Fibroblast of skin of scalp (primary cell): ENCODE measurements at regions not wholly inside any gene's neighbourhood (a gene's known extent, or its start where the extent isn't known, plus 50 kb on each side); places are given as distances from the start of the nearest gene placed in this dataset.

Source experiments
- DNase-seq: peaks from one replicate; pipeline ENCODE4 v3.0.0-alpha.2; 2013

DNA sequence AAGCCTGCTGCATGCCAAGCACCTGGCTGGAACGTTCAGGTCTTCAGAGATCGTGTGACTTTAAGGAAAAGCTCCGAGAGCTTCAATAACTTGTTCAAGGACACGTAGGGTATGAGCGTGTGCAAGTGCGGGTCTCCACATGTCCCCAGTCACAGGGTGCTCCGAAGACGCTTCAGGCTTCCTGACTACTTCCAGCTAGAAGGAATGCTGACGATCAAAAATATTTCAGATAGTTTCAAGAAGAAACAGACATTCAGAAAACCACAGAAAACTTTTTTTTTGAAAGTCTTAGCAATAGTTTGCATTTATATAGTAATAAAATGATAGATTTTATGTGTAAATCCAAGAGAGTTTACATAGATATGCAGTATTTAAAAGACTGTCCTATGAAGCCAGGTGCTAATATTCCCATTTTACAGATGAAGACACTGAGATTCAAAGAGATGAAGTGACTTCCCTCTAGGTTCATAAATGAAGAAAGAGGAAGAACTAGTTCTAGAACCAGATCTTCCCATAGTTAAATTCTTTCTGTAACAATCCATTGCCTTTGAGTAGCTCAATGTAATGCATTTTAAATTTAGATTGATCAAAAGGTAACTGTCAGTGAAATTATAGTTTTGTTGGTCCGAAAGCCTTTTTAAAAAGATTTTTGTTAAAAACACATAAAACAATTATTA, 247.6 kb downstream of the MYLK4 start:
- DNase-seq = peak; percentile 88

- peak; percentile 92 for DNase-seq
Measured at GRCh38 chr6:2502096-2502997, 248.4 kb downstream of the MYLK4 start.

DNA sequence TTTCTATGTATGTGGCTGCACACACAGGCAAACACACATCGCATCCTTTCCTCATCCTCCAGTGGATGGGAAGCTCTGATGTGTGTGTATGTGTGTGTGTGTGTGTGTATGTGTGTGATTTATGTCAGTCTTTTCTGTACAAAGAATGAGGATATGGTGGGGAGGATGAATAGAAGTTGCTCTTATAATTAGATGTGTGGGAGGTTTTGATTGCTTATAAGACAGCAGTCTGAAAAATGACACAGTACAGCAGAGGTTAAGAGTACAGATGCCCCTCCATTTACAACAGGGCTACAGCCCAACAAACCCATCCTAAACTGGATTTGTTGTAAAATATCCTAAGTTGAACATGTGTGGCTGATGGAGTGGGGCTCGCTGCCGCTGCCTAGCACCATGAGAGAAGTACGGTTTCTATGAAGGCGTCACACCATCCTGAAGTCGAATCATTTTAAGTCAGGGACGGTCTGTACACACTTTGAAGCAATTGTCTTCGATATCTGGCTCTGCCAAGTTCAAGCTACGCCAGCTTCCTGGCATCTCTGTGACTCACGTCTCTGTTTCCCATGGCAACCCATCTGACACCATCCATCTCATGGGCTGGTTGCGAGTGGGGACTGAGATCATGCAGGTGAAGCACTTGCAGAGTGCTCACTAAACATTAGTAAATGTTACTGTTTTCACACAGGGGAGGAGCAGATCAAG, 252.6 kb downstream of the MYLK4 start:
- DNase-seq = no peak

GRCh38 chr6:2496291-2496690, 250.9 kb upstream of the GMDS start:
- DNase-seq = no peak

DNA sequence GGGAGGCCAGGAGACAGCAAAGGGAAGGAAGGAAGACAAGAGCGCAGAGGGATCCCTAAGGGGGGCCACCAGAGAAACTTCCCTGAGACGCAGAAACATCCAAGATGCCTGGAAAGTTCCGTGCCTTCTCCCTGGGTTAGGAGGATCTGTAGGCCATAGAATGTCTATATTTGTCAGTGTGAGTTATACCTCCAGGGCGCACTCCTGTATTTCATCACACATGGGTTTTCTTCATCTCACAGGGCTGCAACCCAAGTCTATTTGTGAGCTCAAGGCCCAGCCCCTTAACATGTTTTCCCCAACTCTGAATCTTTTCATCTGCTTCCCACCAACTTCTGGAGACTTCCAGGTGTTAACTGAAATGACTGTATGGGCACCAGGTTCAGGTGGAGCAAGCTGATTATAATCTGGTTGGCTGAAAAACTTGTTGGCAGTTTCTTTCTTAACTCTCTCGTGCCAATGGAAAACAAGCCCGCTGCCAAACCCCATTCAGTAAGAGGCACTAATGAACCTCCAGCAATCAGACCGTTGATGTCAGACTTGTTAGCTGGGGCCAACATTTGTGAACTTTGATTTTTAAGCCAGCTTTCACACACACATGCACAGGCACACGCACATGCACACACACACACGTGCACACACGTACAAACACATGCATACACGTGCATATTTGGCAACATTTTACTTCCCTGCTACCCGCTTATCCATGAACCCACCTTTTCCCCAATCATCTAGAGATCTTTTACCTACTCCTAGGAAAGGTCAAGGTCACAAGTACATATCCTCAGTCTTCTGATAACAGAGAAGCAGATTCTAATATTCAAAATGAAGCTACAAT, 247.5 kb upstream of the GMDS start:
- DNase-seq = no peak

GRCh38 chr6:2491137-2491536, 245.7 kb upstream of the GMDS start:
- DNase-seq = no peak

- no peak for DNase-seq
Measured at GRCh38 chr6:2488578-2488977, 243.2 kb upstream of the GMDS start.

- no peak for DNase-seq
Measured at GRCh38 chr6:2485116-2485515, 239.7 kb upstream of the GMDS start.

DNA sequence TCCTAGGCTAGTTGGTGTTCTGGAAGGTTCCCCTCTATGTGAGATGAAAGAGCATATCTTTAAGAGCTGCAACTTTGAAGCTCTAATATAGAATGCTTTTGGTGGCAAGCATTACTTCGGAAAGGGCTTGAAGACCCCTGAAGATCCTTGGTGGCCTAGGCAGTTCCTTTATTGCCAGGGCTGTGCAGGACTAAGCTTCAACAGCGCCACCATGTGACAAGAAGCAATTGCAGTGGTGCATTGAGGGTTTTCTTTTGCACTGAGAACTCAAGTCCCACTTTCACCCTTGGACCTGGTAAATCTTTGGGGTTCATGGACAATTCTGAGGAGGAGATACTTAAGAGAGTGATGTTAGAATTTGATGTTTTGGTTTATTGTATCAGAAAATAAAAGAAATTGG, 237.4 kb upstream of the GMDS start:
- DNase-seq = no peak

DNA sequence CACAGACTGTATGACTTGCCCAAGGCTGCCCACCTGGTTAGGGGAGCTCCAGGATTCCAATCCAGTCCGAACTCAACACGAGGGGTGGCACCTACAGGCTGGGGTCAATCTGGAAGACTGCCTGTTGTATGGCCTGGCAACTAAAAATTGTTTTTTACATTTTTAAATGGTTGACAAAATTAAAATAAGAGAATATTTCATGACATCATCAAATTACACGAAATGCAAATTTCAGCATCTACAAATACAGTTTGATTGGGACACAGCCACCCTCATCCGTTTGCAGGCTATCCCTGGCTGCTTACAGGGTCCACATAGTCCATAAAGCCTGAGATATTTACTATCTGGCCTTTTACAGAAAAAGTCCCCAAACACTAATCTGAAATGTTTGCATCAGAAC, 235.9 kb upstream of the GMDS start:
- DNase-seq = no peak

DNA sequence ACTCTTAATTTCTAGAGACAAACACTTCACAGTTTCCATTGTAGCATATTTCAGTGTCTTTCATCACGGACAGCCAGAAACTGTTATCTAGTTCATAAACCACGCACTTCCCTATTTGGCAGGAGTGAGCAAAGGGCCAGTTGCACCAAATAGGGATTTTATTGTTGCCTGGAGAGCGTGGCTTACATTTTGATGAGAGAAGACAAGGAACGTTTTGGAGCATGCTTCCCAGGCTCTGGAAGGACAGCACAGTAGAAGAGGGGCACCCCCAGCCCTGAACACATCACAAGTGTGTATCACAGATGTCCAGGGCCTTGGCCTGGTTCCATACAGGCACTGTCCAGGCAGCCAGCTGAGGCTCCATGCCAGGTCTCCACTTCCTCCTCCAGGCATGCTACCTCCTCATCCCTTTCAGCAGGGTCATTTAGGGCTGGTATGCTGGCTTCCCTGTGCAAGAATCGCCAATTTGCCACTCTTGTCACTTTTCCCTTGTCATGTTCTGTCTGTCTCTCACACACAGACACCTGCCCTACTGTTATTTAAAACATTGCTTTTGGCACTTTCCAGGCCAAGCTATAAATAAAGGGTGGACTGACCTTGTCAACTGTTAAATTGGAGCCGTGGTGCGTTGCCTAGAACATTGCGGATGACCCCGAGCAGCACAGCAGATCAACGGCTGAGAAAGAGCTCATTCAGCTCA, 235.0 kb upstream of the GMDS start:
- DNase-seq = no peak

GRCh38 chr6:2478200-2478599, 232.8 kb upstream of the GMDS start:
- peak; percentile 97 for DNase-seq

DNA sequence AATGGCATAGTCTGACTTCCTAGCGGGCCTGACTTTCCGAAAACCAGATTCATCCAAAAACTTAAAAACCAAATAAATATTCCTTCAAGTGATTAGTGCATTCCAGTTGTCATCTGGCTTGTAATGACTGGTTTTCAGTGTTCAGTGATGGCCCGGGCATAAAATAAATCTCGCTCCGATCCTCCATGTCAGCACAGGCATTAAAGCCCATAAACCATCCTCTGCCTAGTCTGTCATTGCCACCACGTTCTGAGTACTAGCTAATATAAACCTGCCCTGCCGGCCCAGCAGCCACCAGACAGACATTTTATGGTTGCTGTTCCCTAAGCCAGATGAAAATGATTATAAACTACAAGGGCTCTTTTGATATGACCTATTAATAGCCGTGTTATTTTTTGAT, 232.3 kb upstream of the GMDS start:
- DNase-seq = peak; percentile 71

- DNase-seq = peak; percentile 56
Measured at GRCh38 chr6:2477250-2477649, 231.8 kb upstream of the GMDS start.

DNA sequence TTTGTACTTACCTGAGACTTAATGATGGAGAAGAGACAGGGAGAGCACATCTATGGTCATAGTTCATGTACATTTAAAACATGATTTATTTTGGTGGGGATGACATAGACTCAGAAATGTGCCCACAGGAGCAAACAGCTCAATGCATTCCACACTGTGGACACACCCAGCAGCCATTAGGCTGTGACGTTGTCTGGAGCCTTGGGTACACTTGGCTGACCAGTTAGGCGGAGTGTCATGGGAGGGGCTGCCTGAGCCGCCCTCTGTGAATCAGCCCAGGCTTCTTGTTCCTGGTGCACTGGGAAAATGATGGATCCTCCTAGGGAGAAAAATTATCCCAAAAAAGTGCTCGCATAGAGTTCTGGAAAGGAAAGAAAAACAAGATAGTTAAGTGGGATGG, 231.0 kb upstream of the GMDS start:
- DNase-seq = peak; percentile 75

GRCh38 chr6:2471472-2471871, 226.1 kb upstream of the GMDS start:
- no peak for DNase-seq

DNA sequence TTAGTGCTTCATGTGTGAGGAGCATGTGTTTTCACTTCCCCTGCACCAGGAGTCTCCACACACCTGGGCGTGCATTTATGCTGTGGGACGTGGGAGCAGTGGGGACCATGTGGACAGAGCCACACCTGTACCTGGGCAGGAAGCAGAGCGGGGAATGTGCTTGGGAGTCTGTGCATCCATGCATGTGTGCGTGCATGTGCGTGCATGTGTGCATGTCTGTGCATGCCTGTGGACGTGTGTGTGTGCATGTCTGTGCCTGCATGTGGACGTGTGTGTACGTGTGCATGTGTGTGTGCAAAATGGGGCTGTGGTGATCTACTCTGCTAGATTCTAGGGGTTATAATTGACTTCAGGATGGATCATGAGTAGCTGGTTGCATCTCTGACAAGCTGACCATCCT, 224.0 kb upstream of the GMDS start:
- DNase-seq = no peak

- DNase-seq = peak; percentile 57
Measured at GRCh38 chr6:2468601-2468955, 223.2 kb upstream of the GMDS start.

GRCh38 chr6:2467929-2468600, 222.7 kb upstream of the GMDS start:
- no peak for DNase-seq

DNA sequence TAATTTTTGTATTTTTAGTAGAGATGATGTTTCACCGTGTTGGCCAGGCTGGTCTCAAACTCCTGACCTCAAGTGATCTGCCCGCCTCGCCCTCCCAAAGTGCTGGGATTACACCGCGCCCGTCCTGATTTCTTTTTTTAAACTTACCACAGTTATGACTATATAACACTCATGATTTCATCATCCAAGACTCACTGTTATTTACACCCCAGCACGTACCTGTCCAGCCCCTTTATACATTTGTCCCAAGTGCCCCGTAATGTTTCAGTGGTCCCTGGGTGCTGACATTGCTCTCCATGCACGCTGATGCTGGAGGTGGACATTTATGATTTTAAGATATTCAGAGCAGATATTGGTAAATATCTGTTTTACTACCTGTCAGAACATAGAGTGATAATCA, 219.9 kb upstream of the GMDS start:
- no peak for DNase-seq

DNA sequence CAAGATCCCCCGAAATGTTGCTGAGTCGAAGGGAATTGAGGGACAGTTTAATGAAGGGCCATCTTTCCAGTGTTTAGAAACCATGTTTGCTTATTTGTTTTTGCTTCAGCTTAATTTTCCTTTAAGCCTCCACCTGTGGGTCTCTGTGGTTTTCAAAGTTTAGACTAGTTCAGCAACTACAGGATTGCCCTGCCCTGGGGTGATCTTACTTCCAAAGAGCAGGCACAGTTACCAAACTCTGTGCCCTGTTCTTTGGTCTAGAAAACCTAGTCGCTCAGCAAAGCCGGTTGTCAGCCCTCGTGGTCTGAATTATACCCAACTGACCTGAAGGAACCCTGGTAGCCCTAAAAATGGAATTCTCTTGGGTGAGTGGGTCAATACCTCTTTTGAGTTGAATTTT, 219.2 kb upstream of the GMDS start:
- no peak for DNase-seq
